HG02943 (cell line): ENCODE measurements at regions not wholly inside any gene's neighbourhood (a gene's known extent, or its start where the extent isn't known, plus 50 kb on each side); places are given as distances from the start of the nearest gene placed in this dataset.
"Not testable (repeated sequence)": the region's sequence is repeated elsewhere in the genome, so short reads cannot be mapped to it uniquely, and the experiment has no call there.

Experiments
- ATAC-seq: cut with Tn5 transposase; IDR thresholded peaks from one replicate; pipeline ENCODE4 v1.9.1; 2021; ENCODE audit warnings: mild to moderate bottlenecking, low read depth, moderate library complexity; ENCODE audit not compliant: unreplicated experiment

GRCh38 chr7:69106449-69106848 lies 491.8 kb upstream of the AUTS2 start:
- ATAC-seq, result not testable (repeated sequence)

GRCh38 chr7:69106946-69107345 lies 491.3 kb upstream of the AUTS2 start:
- ATAC-seq, result not testable (repeated sequence)

GRCh38 chr7:69108097-69108496 lies 490.2 kb upstream of the AUTS2 start:
- ATAC-seq, result no peak

GRCh38 chr7:69109246-69109645 lies 489.0 kb upstream of the AUTS2 start:
- ATAC-seq, result no peak

DNA sequence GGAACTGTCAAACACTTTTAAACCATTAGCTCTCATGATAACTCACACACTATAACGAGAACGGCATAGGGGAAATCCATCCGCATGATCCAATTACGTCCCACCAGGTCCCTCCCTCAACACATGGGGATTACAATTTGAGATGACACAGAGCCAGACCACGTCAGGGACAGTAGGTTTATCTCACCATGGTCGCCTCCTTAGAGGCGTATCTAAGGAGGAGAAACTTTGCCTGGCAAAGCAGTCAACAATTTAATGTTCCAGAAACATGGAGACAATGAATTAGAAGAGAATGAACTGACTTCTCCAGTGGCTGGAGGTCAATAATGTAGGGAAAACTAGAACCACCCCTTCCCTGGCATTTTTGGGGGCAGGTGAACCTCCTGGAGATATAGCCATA lies 488.4 kb upstream of the AUTS2 start:
- ATAC-seq, result no peak

DNA sequence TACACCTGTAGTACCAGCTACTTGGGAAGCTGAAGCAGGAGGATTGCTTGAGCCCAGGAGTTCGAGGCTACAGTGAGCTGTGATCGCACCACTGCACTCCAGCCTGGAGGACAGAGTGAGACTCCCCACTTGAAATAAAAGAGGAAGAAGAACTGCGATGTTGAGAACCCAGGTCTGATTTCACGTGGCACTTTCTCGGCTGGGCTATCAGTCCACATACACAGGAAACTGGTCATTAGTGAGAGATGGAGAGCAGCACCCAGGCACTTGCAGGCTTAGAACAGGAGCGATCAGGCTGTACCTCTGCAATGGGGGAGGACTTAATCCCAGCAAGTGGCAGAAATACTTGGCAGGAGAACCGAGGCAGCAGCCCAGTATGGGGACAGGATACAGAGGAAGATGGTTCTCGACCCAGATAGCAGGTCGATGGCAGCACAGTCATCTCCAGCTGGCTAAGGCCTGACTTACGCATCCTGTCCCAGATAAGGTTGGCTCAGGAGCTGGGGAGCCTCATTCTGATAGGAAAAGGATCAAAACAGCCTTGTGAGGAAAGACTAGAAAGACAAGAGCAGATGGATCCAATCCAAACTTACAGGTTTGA lies 487.7 kb upstream of the AUTS2 start:
- ATAC-seq, result no peak

DNA sequence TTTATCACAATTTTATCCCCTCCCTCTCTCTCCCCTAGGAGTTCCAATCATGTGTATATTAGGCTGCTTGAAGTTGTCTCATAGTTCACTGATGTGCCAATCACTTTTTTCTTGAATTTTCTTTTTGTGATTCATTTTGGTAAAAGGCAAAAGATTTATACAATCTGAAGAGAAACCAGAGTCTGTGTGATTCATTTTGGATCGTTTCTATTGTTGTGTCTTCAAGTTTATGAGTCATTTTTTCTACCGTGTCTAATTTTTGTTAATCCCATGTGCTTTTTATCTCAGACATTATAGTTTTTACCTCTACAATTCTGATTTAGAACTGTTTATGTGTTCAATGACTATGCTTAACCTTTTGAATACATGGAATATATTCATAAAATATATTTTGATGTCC lies 483.9 kb upstream of the AUTS2 start:
- ATAC-seq, result no peak

DNA sequence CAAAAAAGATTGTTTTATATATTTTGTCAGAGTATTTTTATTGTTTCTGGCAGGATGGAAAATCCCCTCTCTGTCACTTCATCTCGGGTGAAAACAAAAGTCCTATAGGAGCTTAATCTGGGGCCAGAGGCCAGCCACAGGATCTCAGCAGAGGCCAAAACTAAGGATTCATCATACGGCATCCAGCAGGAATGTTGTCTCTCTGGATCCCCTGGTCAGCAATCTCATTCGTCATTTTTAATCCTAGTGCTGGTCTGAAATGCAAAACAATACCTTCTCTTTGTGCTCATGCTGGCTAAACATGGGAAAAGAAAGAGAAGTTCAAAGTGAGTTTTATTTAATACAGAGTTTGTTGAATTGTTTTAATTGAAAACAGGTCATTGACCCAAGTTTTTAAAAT lies 482.5 kb upstream of the AUTS2 start:
- ATAC-seq, result no peak

DNA sequence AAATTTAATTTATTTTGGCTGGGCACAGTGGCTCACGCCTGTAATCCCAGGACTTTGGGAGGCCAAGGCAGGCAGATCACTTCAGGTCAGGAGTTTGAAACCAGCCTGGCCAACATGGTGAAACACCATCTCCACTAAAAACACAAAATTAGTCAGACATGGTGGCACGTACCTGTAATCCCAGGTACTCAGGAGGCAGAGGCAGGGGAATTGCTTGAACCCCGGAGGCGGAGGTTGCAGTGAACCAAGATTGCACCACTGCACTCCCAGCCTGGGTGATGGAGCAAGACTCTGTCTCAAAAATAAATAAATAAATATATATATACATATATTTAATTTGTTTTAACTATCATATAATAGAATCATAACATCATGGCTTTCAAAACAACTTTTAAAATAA lies 482.1 kb upstream of the AUTS2 start:
- ATAC-seq, result not testable (repeated sequence)

DNA sequence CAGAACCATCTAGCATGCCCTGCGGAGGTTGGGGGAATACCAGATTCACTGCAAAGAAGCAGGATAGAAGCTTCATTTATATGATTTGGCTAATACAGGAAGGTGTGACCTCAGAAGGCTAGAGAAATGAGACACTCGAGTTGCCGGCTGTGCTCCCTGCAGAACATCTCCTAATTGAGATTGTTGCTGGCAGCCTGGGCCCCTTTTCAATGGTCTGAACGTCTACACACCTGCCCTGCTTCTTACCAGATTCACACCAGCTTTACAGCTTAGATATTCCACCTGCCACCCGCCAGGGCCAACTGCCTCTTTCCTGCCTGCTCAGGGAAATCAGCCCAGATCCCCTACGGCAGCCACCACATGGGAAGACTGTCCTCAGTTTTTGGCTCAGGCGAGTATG lies 475.3 kb upstream of the AUTS2 start:
- ATAC-seq, result no peak

DNA sequence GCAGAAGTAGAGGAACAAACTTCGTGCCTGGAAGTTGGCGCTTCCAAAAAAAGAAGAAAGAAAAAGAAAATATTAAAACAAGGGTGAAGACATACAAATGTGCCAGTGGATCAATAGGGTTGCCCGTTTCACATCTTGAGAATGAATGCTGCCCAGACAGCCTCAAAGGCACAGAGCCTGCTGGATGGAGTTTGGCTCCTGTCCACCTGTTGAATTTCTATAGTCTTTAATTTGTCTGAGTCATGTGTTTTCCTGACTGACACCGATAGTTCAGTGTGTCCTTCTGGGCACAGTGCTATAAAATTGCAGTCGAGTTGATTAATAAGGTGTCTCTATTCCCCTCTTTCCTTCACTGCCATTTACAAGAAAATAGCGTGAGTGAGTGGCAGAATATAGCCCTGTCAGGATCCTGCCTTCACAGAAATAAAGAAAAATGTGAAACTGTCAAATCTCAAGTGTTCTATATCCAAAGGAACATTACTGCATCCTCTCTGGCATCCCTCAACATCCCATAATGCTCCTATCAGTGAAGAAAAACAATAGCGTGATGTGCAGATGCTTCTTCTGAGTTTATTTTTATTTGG lies 471.3 kb upstream of the AUTS2 start:
- no peak for ATAC-seq

DNA sequence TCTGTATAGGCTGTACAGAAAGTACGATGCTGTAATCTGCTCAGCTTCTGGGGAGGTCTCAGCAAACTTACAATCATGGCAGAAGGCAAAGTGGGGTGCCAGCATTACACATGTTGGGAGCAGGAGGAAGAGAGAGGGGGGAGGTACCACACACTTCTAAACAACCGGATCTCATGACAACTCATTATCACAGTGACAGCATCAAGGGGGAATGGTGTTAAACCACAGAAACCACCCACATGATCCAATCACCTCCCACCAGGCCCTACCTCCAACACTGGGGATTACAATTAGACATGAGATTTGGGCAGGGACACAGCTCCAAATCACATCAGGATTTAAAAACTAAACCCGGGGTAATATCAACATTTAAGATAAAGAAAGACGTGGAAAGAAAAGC lies 468.8 kb upstream of the AUTS2 start:
- no peak for ATAC-seq

- ATAC-seq, result no peak
Measured at GRCh38 chr7:69129951-69130350, 468.3 kb upstream of the AUTS2 start.

GRCh38 chr7:69130396-69130795 lies 467.9 kb upstream of the AUTS2 start:
- no peak for ATAC-seq

GRCh38 chr7:69134316-69134715 lies 464.0 kb upstream of the AUTS2 start:
- no peak for ATAC-seq

DNA sequence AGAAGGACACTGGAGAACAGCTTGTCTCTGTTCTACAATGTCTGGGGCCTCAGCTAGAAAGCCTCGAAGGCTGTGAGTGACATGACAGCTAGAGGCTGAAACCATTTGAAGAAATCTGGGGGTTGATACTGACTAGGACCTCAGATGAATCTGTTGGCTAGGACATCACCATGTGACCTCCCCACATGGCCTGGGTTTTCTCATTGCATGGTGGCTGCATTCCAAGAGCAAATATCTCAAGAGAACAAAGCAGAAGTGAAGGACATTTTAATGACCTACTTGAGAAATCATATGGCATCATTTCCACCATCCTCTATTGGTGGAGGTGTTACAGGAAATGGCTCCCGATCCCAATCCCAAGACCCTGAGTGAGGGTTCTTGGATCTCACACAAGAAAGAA lies 450.6 kb upstream of the AUTS2 start:
- no peak for ATAC-seq

DNA sequence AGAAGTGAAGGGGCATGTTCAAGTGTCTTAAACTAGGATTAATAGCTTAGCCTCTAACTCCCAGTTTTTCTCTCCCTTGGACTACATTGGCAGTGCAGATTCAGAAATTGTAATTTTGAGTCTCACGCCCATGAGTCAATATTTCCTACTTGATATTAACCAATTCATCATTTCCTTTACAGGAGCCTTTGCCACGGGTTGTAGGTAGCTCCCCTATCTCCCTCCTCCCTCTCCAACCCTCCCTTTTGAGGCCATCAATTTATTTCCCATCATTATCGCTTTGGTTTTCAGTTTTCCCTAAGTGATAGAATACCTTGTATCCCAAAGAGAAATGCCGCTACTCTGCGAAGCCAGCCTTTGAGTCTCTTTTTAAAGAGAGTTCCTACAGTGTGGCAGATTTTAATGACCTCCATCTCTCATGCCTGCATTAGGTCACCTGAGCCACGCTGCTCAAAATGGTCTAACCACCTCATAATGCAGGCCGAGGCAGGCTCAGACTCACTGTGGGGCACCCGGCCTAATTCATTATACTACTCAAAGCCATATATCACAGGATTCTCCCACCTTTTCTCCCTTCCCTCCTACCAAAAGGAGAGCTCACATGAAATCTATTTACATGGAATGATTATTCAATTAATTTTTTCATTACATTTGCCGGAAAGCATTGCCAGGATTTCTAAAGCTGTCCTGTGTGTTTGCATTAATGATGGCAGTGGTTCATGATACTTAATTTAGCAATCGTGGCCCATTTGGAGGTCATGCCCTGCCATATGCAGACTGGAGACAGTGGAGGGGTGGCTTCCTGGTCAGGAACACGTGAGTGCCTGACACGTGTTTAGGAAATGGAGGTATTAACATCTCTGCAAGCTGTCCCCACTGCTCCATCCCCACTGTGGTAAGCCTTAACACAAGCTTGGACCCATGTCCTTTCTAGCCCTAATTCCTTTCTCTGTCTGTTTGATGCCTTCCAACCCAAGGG lies 448.2 kb upstream of the AUTS2 start:
- ATAC-seq, result no peak

- no peak for ATAC-seq
Measured at GRCh38 chr7:69162326-69162725, 435.9 kb upstream of the AUTS2 start.

DNA sequence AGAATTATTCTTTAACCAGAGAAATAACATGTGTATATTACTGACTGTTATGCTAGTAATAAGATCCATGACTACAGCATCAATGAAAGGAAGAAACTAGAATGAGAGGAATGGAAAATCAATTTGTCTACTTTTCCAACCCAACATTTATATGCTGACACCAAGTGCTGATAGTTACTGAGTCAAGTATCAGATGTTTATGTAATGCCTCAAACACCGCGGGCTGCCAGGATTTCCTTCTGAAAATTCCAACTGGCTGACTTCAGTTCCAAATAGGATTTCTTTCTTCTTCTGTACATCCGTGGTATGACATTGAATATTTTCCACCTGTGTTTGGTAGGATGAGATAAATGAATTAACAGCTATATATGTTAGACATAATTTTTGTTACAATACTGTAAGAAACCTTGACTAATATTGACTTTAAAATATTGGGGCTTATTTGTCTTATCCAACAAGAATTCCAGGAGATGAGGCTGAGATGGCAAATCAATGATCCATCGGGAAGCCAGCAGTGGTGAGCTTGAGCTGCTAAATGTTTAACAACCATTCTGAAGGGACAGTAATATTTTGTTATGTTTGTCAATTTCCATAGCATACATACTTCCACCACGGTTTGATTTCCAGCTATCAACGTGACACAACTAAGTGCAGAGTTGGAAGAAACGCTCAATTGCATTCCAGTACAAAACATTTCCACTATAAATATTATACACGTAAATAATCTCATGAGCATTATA lies 435.2 kb upstream of the AUTS2 start:
- no peak for ATAC-seq

- no peak for ATAC-seq
Measured at GRCh38 chr7:69166979-69167516, 431.2 kb upstream of the AUTS2 start.

DNA sequence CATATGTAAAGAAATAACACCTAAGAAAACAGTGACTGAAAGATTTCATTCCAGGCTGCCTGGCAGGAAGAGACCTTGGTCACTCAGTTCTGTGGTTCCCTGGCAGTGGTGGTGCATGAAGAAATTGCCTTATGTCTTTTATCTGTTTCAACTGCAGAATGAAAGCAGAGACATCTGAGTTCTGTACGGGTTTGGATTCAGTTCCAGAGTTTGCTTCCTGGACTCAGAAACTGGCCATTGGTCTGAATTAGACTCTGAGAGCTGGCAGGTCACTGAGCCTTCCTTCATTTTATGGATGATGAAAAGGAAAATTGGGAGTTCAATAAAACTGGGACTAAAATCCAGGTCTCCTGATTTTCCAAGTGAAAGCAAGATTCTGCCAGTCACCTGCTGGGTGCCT lies 428.9 kb upstream of the AUTS2 start:
- no peak for ATAC-seq
